HEK293 (cell line): ENCODE measurements at regions not wholly inside any gene's neighbourhood (a gene's known extent, or its start where the extent isn't known, plus 50 kb on each side); places are given as distances from the start of the nearest gene placed in this dataset.
A peak's percentile ranks its signal among the peaks of the same experiment; 100 is the strongest.

ENCODE experiments used
- CTCF ChIA-PET: fragments of 350-600 bp; formaldehyde crosslinking; extraction: SDS; loops from one replicate; lab custom pipeline; 2021; ENCODE audit warnings: antibody characterized with exemption; lab: Yijun Ruan, JAX
- POLR2A ChIA-PET: fragments of 300-600 bp; formaldehyde crosslinking; extraction: SDS; loops from one replicate; lab custom pipeline; 2020; ENCODE audit warnings: antibody characterized with exemption, inconsistent platforms; lab: Yijun Ruan, JAX
- H3K27ac ChIP-seq: fragments of 200-500 bp; sonication (Bioruptor generic); 2 replicates; pipeline ENCODE4 v1.5.1; 2014; ENCODE audit warnings: low read depth, low read length, control low read depth, inconsistent platforms; ENCODE audit errors: extremely low read depth
- H3K36me3 ChIP-seq, 2 experiments: fragments of 200-500 bp in 1 of 2; sonication (Bioruptor generic) in 1 of 2; 1 replicate in 1 of 2; 2 replicates in 1 of 2; pipeline ENCODE4 v1.5.1; 2014 to 2017; ENCODE audit warnings: inconsistent platforms in 2 of 2, low read length in 2 of 2; ENCODE audit not compliant: control insufficient read depth in 2 of 2, insufficient read depth in 1 of 2
- H3K4me1 ChIP-seq: fragments of 200-500 bp; sonication (Bioruptor generic); 2 replicates; pipeline ENCODE4 v1.5.1; 2014; ENCODE audit warnings: mild to moderate bottlenecking, low read length, inconsistent platforms; ENCODE audit not compliant: control insufficient read depth, insufficient read depth
- H3K4me3 ChIP-seq: 2 replicates; pipeline ENCODE4 v1.5.1; 2011; ENCODE audit warnings: low read depth, mild to moderate bottlenecking, control low read depth, low read length, moderate library complexity
- H3K9me3 ChIP-seq: fragments of 200-500 bp; sonication (Bioruptor generic); 2 replicates; pipeline ENCODE4 v1.5.1; 2014; ENCODE audit warnings: low read depth, low read length, inconsistent platforms; ENCODE audit not compliant: control insufficient read depth, insufficient read depth
- GLIS1 ChIP-seq: fragments of 450-650 bp; formaldehyde crosslinking; IDR thresholded peaks from 2 replicates; pipeline ENCODE4 v1.5.1; 2016; ENCODE audit warnings: missing biosample characterization, missing genetic modification characterization
- HOXC10 ChIP-seq: sonication (generic); formaldehyde crosslinking; IDR thresholded peaks from 2 replicates; pipeline ENCODE4 v1.8.1; 2023; ENCODE audit warnings: mild to moderate bottlenecking, missing genetic modification reagents
- KLF10 ChIP-seq: fragments of 450-650 bp; IDR thresholded peaks from 2 replicates; pipeline ENCODE4 v1.5.1; 2018; ENCODE audit warnings: missing biosample characterization, mild to moderate bottlenecking, missing genetic modification characterization
- MYNN ChIP-seq: fragments of 450-650 bp; formaldehyde crosslinking; IDR thresholded peaks from 2 replicates; pipeline ENCODE4 v1.5.1; 2016; ENCODE audit warnings: missing biosample characterization, missing genetic modification characterization, borderline replicate concordance
- MZF1 ChIP-seq: fragments of 450-650 bp; formaldehyde crosslinking; IDR thresholded peaks from 2 replicates; pipeline ENCODE4 v1.5.1; 2017; ENCODE audit warnings: missing biosample characterization, missing genetic modification characterization, borderline replicate concordance
- SALL2 ChIP-seq: fragments of 450-650 bp; formaldehyde crosslinking; IDR thresholded peaks from 2 replicates; pipeline ENCODE4 v1.5.0; 2017; ENCODE audit warnings: missing biosample characterization, mild to moderate bottlenecking, missing genetic modification characterization, borderline replicate concordance
- SCRT1 ChIP-seq: fragments of 450-650 bp; formaldehyde crosslinking; IDR thresholded peaks from 2 replicates; pipeline ENCODE4 v1.5.1; 2016; ENCODE audit warnings: missing biosample characterization, missing genetic modification characterization, borderline replicate concordance
- SETDB1 ChIP-seq: IDR thresholded peaks from one replicate; pipeline ENCODE4 v1.6.1; 2017; ENCODE audit warnings: mild to moderate bottlenecking, low read length, moderate library complexity, mixed read lengths; ENCODE audit not compliant: insufficient read length
- TRIM28 ChIP-seq: IDR thresholded peaks from 2 replicates; pipeline ENCODE4 v1.6.1; 2011; ENCODE audit warnings: low read length, control low read depth, borderline replicate concordance
- ZBTB11 ChIP-seq: fragments of 450-650 bp; formaldehyde crosslinking; conservative IDR thresholded peaks from 2 replicates; pipeline ENCODE4 v1.5.1; 2016; ENCODE audit warnings: low read depth, missing biosample characterization, missing genetic modification characterization
- ZFP3 ChIP-seq: fragments of 450-650 bp; formaldehyde crosslinking; IDR thresholded peaks from 2 replicates; pipeline ENCODE4 v1.5.1; 2016; ENCODE audit warnings: low read depth, missing biosample characterization, missing genetic modification characterization
- ZNF112 ChIP-seq: fragments of 450-650 bp; formaldehyde crosslinking; IDR thresholded peaks from 2 replicates; pipeline ENCODE4 v1.5.0; 2017; ENCODE audit warnings: missing biosample characterization, missing genetic modification characterization
- ZNF133 ChIP-seq: fragments of 450-650 bp; formaldehyde crosslinking; IDR thresholded peaks from 2 replicates; pipeline ENCODE4 v1.5.1; 2016; ENCODE audit warnings: missing biosample characterization, missing genetic modification characterization
- ZNF404 ChIP-seq: fragments of 450-650 bp; formaldehyde crosslinking; IDR thresholded peaks from 2 replicates; pipeline ENCODE4 v1.5.1; 2017; ENCODE audit warnings: missing biosample characterization, missing genetic modification characterization
- ZNF433 ChIP-seq: fragments of 450-650 bp; formaldehyde crosslinking; IDR thresholded peaks from 2 replicates; pipeline ENCODE4 v1.5.1; 2016; ENCODE audit warnings: missing biosample characterization, missing genetic modification characterization, low read depth
- ZNF626 ChIP-seq: fragments of 450-650 bp; sonication (Bioruptor Pico); formaldehyde crosslinking; IDR thresholded peaks from 2 replicates; pipeline ENCODE4 v1.5.1; 2018; ENCODE audit warnings: missing biosample characterization, missing genetic modification characterization, inconsistent platforms
- ZNF660 ChIP-seq: fragments of 450-650 bp; IDR thresholded peaks from 2 replicates; pipeline ENCODE4 v1.5.1; 2018; ENCODE audit warnings: missing biosample characterization, mild to moderate bottlenecking, missing genetic modification characterization
- ZNF785 ChIP-seq: fragments of 450-650 bp; formaldehyde crosslinking; IDR thresholded peaks from 2 replicates; pipeline ENCODE4 v1.5.1; 2016; ENCODE audit warnings: missing biosample characterization, missing genetic modification characterization
- ZXDB ChIP-seq: fragments of 450-650 bp; formaldehyde crosslinking; IDR thresholded peaks from 2 replicates; pipeline ENCODE4 v1.5.1; 2016; ENCODE audit warnings: missing biosample characterization, missing genetic modification characterization
- TF ChIP-seq, protein P1 (sequence below): fragments of 450-650 bp; formaldehyde crosslinking; IDR thresholded peaks from 2 replicates; pipeline ENCODE4 v1.5.1; 2016; ENCODE audit warnings: missing biosample characterization, missing genetic modification characterization, borderline replicate concordance

GRCh38 chr18:77366720-77367641 lies 117.3 kb downstream of the GALR1 start:
- Histone ChIP-seq H3K36me3 (no peaks in the 10 kb centered on the region), H3K9me3 (peaks cover 3% of the 10 kb centered on the region; the same call in 1 of the 2 replicates), H3K4me1 (peaks cover 5% of the 10 kb centered on the region; the same call in 1 of the 2 replicates), H3K4me3 (no peak overlapping the region), H3K27ac (no peak overlapping the region)
- CTCF ChIA-PET, result interaction anchor here (0.6 to 0.8 kb wide), 5 partner anchors 12 to 1210 kb away, joined by 3 to 6 read pairs (median 3); no protein-coding TSS in a partner anchor
- POLR2A ChIA-PET, result no interaction called here
- no peak for TF ChIP-seq SCRT1 (tag by site-specific recombination)
- no peak for TF ChIP-seq TRIM28
- no peak for TF ChIP-seq ZFP3 (tag by site-specific recombination)
- no peak for TF ChIP-seq HOXC10 (CRISPR knock-in tag)
- no peak for TF ChIP-seq ZNF785 (tag by site-specific recombination)
- TF ChIP-seq ZNF112 (tag by site-specific recombination), result no peak
- no peak for TF ChIP-seq ZXDB
- TF ChIP-seq KLF10, result no peak
- no peak for TF ChIP-seq ZNF433
- TF ChIP-seq GLIS1, result no peak
- no peak for TF ChIP-seq MZF1 (tag by site-specific recombination)
- no peak for TF ChIP-seq MYNN (tag by site-specific recombination)
- no peak for TF ChIP-seq ZNF626 (tag by site-specific recombination)
- no peak for TF ChIP-seq SALL2 (tag by site-specific recombination)
- TF ChIP-seq, protein P1, sequence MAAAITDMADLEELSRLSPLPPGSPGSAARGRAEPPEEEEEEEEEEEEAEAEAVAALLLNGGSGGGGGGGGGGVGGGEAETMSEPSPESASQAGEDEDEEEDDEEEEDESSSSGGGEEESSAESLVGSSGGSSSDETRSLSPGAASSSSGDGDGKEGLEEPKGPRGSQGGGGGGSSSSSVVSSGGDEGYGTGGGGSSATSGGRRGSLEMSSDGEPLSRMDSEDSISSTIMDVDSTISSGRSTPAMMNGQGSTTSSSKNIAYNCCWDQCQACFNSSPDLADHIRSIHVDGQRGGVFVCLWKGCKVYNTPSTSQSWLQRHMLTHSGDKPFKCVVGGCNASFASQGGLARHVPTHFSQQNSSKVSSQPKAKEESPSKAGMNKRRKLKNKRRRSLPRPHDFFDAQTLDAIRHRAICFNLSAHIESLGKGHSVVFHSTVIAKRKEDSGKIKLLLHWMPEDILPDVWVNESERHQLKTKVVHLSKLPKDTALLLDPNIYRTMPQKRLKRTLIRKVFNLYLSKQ (tag by site-specific recombination), result no peak
- TF ChIP-seq ZNF404 (tag by site-specific recombination), result no peak
- no peak for TF ChIP-seq ZNF660
- TF ChIP-seq, all 188 proteins: peak for 0

DNA sequence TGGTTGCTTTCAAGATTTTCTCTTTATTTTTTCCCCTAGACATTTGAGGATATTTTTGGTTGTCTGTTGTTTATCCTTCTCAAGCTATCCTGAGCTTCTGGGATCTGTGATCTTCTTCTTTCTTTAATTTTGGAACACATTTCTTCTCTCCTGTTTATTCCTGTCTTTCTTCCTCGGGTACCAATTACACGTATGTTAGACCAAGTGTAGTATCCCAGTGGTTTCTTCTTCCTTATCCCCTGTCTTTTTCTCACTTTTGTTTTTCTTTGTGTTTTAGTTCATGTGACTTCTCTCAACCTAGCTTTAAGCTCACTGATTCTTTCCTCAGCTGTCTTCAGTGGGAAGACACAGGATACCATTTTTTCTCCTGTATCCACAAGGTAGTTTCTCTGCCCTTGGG lies 120.0 kb downstream of the GALR1 start:
- CTCF ChIA-PET, result no interaction called here
- Histone ChIP-seq H3K4me3 (no peak overlapping the region), H3K4me1 (peaks cover 5% of the 10 kb centered on the region; the same call in 1 of the 2 replicates), H3K27ac (no peak overlapping the region), H3K9me3 (no peaks in the 10 kb centered on the region; the same call in 1 of the 2 replicates), H3K36me3 (no peaks in the 10 kb centered on the region)
- TF ChIP-seq ZBTB11 (tag by site-specific recombination) (no peak), SETDB1 (peak; percentile 74), ZNF133 (tag by site-specific recombination) (peak; percentile 93)
- POLR2A ChIA-PET, result no interaction called here
